CD14-positive monocyte (primary cell): ENCODE measurements at regions not wholly inside any gene's neighbourhood (a gene's known extent, or its start where the extent isn't known, plus 50 kb on each side); places are given as distances from the start of the nearest gene placed in this dataset.

Experiments used
- DNase-seq, 3 donors: peaks; one replicate each; pipeline ENCODE4 v3.0.0-alpha.2; 2011 to 2022
- H2AFZ ChIP-seq: 2 replicates; pipeline ENCODE4 v1.6.0; 2012; ENCODE audit warnings: mild to moderate bottlenecking, low read depth, low read length, inconsistent platforms; ENCODE audit not compliant: insufficient read depth, poor library complexity, severe bottlenecking
- H3K27ac ChIP-seq, 2 donors: 1 replicate in 1 of 2; 2 replicates in 1 of 2; pipeline ENCODE4 v1.5.1; 2012 to 2013; ENCODE audit warnings: low read length in 2 of 2, control low read depth in 1 of 2, inconsistent platforms in 1 of 2, low read depth in 1 of 2, mild to moderate bottlenecking in 1 of 2
- H3K27me3 ChIP-seq, 2 donors: one replicate each; pipeline versions ENCODE4 v1.6.0 to v1.6.1; 2011 to 2013; ENCODE audit warnings: low read length in 2 of 2; ENCODE audit not compliant: control insufficient read depth in 2 of 2, insufficient read depth in 2 of 2
- H3K36me3 ChIP-seq, 2 donors: replicated peaks in 1 of 2; 1 replicate in 1 of 2; 2 replicates in 1 of 2; pipeline versions ENCODE4 v1.5.1 to v1.6.1; 2012 to 2013; ENCODE audit warnings: low read length in 2 of 2, control low read depth in 1 of 2, inconsistent platforms in 1 of 2, mild to moderate bottlenecking in 1 of 2; ENCODE audit not compliant: insufficient read depth in 2 of 2, control insufficient read depth in 1 of 2
- H3K4me1 ChIP-seq, 2 donors: 1 replicate in 1 of 2; 2 replicates in 1 of 2; pipeline versions ENCODE4 v1.5.1 to v1.6.1; 2012 to 2013; ENCODE audit warnings: low read length in 2 of 2, control low read depth in 1 of 2, inconsistent platforms in 1 of 2, mild to moderate bottlenecking in 1 of 2, moderate library complexity in 1 of 2; ENCODE audit not compliant: insufficient read depth in 2 of 2, control insufficient read depth in 1 of 2
- H3K4me2 ChIP-seq: replicated peaks from 2 replicates; pipeline ENCODE3; 2012; ENCODE audit warnings: low read length, moderate library complexity, mild to moderate bottlenecking; ENCODE audit not compliant: poor library complexity, severe bottlenecking; ENCODE audit errors: extremely low read depth
- H3K4me3 ChIP-seq, 3 experiments: fragments of 200-600 bp in 1 of 3; sonication (generic) in 1 of 3; replicated peaks in 1 of 3; 1 replicate in 2 of 3; 2 replicates in 1 of 3; pipeline ENCODE4 v1.5.1; 2011 to 2013; ENCODE audit warnings: low read length in 3 of 3, mild to moderate bottlenecking in 3 of 3, control low read depth in 2 of 3, low read depth in 2 of 3, inconsistent platforms in 1 of 3, moderate library complexity in 1 of 3
- H3K79me2 ChIP-seq: 2 replicates; pipeline ENCODE4 v1.6.0; 2012; ENCODE audit warnings: mild to moderate bottlenecking, control low read depth, inconsistent platforms, low read length, moderate library complexity; ENCODE audit not compliant: insufficient read depth
- H3K9ac ChIP-seq: 2 replicates; pipeline ENCODE4 v1.6.0; 2017; ENCODE audit warnings: low read length, mild to moderate bottlenecking; ENCODE audit not compliant: insufficient read depth, poor library complexity, severe bottlenecking
- H3K9me3 ChIP-seq, 2 donors: replicated peaks in 1 of 2; 1 replicate in 1 of 2; 2 replicates in 1 of 2; pipeline versions ENCODE4 v1.5.1 to v1.6.1; 2012 to 2013; ENCODE audit warnings: low read length in 2 of 2, control low read depth in 1 of 2; ENCODE audit not compliant: control insufficient read depth in 1 of 2, insufficient read depth in 1 of 2
- H4K20me1 ChIP-seq: 2 replicates; pipeline ENCODE4 v1.6.0; 2012; ENCODE audit warnings: mild to moderate bottlenecking, low read length, control low read depth, moderate library complexity; ENCODE audit not compliant: insufficient read depth
- H3K27ac Mint-ChIP-seq, 7 donors: one replicate each; pipeline ENCODE4 v1.8.0; 2020; ENCODE audit warnings: mild to moderate bottlenecking in 7 of 7, mixed read lengths in 7 of 7, moderate library complexity in 6 of 7, inconsistent platforms in 2 of 7
- H3K27me3 Mint-ChIP-seq, 3 donors: one replicate each; pipeline ENCODE4 v1.8.0; 2021 to 2022; ENCODE audit warnings: low read depth in 3 of 3, mild to moderate bottlenecking in 3 of 3, mixed read lengths in 3 of 3, moderate library complexity in 3 of 3, inconsistent platforms in 1 of 3
- H3K36me3 Mint-ChIP-seq, 2 donors: one replicate each; pipeline ENCODE4 v1.8.0; 2020; ENCODE audit warnings: mixed read lengths in 2 of 2, inconsistent platforms in 1 of 2, mild to moderate bottlenecking in 1 of 2
- H3K4me1 Mint-ChIP-seq: one replicate; pipeline ENCODE4 v1.8.0; 2020; ENCODE audit warnings: mild to moderate bottlenecking, mixed read lengths
- H3K4me3 Mint-ChIP-seq, 2 donors: one replicate each; pipeline ENCODE4 v1.8.0; 2020; ENCODE audit warnings: mild to moderate bottlenecking in 2 of 2, mixed read lengths in 2 of 2, moderate library complexity in 1 of 2
- H3K9me3 Mint-ChIP-seq, 7 donors: one replicate each; pipeline ENCODE4 v1.8.0; 2020 to 2022; ENCODE audit warnings: mixed read lengths in 7 of 7, mild to moderate bottlenecking in 6 of 7, moderate library complexity in 6 of 7, inconsistent platforms in 2 of 7
- WGBS: methylation state at CpG from one replicate; pipeline ENCODE4 v1.1.5; 2013; ENCODE audit warnings: missing lambda C conversion rate; ENCODE audit not compliant: insufficient coverage; 5-methylcytosine and 5-hydroxymethylcytosine counted together
- intact Hi-C, 2 donors: fragments of 100-400 bp; cut with micrococcal nuclease; formaldehyde crosslinking; loops; one replicate each; pipeline versions ENCODE4 v1.15.0 to v1.15.1; 2023
- TF ChIP-seq, protein P1 (sequence below): fragments of 200-600 bp; IDR thresholded peaks from one replicate; pipeline ENCODE4 v1.8.0; 2022; ENCODE audit warnings: antibody characterized with exemption, mild to moderate bottlenecking

DNA sequence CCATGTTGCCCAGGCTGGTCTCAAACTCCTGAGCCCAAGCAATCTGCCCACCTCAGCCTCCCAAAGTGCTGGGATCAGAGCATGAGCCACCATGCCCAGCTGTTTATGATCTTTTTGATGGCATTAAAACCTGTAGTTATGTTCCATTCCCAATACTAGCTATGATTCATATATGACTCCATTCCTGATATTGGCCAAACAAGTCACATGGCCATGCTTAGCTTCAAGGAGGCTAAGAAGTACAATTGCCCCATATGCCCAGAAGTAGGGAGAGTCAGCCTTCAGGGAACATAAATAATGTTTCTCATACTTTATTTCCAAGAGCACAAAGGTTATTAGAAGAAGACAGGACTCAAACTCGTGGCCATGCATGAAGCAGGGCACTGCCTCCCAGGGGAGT lies 132.4 kb upstream of the RAB6C start:
- DNase-seq = no peak
- H3K4me3 ChIP-seq = no peak overlapping the region
- H4K20me1 ChIP-seq = no peaks in the 10 kb centered on the region
- no peaks in the 10 kb centered on the region for H3K9me3 ChIP-seq
- Mint-ChIP-seq H3K27ac (no peak overlapping the region), H3K9me3 (peaks cover 0 to 7% (median 0%) of the 10 kb centered on the region in 7 donors), H3K4me3 (no peak overlapping the region), H3K36me3 (no peaks in the 10 kb centered on the region), H3K27me3 (peaks cover 0 to 4% (median 0%) of the 10 kb centered on the region in 3 donors), H3K4me1 (peaks cover 5% of the 10 kb centered on the region)
- no peaks in the 10 kb centered on the region for H3K27me3 ChIP-seq
- no peak overlapping the region for H3K4me2 ChIP-seq
- peaks cover 0 to under 1% of the 10 kb centered on the region in 2 donors for H3K4me1 ChIP-seq
- intact Hi-C loops = no loop called here
- TF ChIP-seq, protein P1, sequence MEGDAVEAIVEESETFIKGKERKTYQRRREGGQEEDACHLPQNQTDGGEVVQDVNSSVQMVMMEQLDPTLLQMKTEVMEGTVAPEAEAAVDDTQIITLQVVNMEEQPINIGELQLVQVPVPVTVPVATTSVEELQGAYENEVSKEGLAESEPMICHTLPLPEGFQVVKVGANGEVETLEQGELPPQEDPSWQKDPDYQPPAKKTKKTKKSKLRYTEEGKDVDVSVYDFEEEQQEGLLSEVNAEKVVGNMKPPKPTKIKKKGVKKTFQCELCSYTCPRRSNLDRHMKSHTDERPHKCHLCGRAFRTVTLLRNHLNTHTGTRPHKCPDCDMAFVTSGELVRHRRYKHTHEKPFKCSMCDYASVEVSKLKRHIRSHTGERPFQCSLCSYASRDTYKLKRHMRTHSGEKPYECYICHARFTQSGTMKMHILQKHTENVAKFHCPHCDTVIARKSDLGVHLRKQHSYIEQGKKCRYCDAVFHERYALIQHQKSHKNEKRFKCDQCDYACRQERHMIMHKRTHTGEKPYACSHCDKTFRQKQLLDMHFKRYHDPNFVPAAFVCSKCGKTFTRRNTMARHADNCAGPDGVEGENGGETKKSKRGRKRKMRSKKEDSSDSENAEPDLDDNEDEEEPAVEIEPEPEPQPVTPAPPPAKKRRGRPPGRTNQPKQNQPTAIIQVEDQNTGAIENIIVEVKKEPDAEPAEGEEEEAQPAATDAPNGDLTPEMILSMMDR = no peak
- H3K79me2 ChIP-seq = no peaks in the 10 kb centered on the region
- H3K36me3 ChIP-seq = no peaks in the 10 kb centered on the region
- WGBS = 64% methylated on average over 1 of the region's 1 CpG
- no peak overlapping the region for H2AFZ ChIP-seq
- no peak overlapping the region for H3K9ac ChIP-seq
- no peak overlapping the region for H3K27ac ChIP-seq

DNA sequence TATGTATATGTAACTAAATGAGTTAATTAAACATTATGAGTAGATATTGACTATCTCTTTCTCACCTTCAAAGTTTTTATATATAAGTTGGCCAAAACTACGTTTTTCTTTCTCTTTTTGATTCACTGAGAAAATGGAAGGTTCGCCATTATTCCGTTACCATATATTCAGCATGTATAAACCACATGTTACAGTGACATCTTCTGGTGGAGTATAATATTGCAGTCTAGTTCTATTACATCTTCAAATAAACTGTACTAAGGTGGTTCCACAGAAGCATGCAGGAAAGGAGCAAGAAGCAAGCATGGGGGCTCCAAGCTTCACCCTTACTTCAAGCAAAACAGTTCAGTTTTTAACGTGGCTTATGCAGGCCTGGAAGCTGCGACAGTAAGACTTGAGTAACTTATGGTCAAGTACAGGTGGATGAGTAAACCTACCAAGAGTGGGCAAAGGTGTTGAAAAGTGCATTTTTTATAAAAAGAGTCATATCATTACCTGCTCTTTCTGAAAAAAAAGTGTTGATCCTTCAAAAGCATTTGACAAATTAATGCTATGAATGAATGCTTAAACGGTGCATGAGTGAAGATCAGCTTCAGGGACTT lies 129.8 kb upstream of the RAB6C start:
- Mint-ChIP-seq H3K9me3 (peaks cover 0 to 7% (median 0%) of the 10 kb centered on the region in 7 donors), H3K36me3 (no peaks in the 10 kb centered on the region), H3K4me3 (no peak overlapping the region), H3K4me1 (peaks cover 22% of the 10 kb centered on the region), H3K27me3 (peaks cover 0 to 4% (median 0%) of the 10 kb centered on the region in 3 donors), H3K27ac (no peak overlapping the region)
- DNase-seq = peak; percentile 57 to 76 (median 61)
- Histone ChIP-seq H3K9ac (no peak overlapping the region), H3K4me1 (peaks cover 7 to 19% of the 10 kb centered on the region in 2 donors), H4K20me1 (no peaks in the 10 kb centered on the region), H3K4me2 (no peak overlapping the region), H3K36me3 (no peaks in the 10 kb centered on the region), H3K27ac (no peak overlapping the region), H3K27me3 (no peaks in the 10 kb centered on the region), H3K4me3 (no peak overlapping the region), H3K79me2 (no peaks in the 10 kb centered on the region), H3K9me3 (no peaks in the 10 kb centered on the region), H2AFZ (no peak overlapping the region)
- no CpG with 5 or more reads among the region's 6 CpGs for WGBS
- intact Hi-C loops = no loop called here
- TF ChIP-seq, protein P1 = peak; percentile 78
